ENCODE measurements at regions not wholly inside any gene's neighbourhood (a gene's known extent, or its start where the extent isn't known, plus 50 kb on each side); places are given as distances from the start of the nearest gene placed in this dataset.

GRCh38 chr3:25273582-25274171 lies 154.4 kb upstream of the RARB start:
- TF ChIP-seq CTCF (IDR thresholded peaks at IDR 0.05) = no peak
- TF ChIP-seq POLR2A (IDR thresholded peaks at IDR 0.05) = no peak
